NB4 (cell line): ENCODE measurements at regions not wholly inside any gene's neighbourhood (a gene's known extent, or its start where the extent isn't known, plus 50 kb on each side); places are given as distances from the start of the nearest gene placed in this dataset.

Experiments used
- DNase-seq: peaks from one replicate; pipeline ENCODE4 v3.0.0; 2010; ENCODE audit warnings: low read depth
- H3K4me3 ChIP-seq: one replicate; pipeline ENCODE4 v1.5.1; 2011; ENCODE audit warnings: mild to moderate bottlenecking, low read depth, low read length, moderate library complexity
- CTCF ChIP-seq: IDR thresholded peaks from one replicate; pipeline ENCODE4 v1.5.1; 2012; ENCODE audit warnings: low read depth, low read length
- MAX ChIP-seq: IDR thresholded peaks from 2 replicates; pipeline ENCODE4 v1.6.1; 2011; ENCODE audit warnings: low read depth, low read length
- MYC ChIP-seq: IDR thresholded peaks from 2 replicates; pipeline ENCODE4 v1.6.1; 2011; ENCODE audit warnings: low read depth, low read length
- POLR2A ChIP-seq: IDR thresholded peaks from 2 replicates; pipeline ENCODE4 v1.6.1; 2011; ENCODE audit warnings: mild to moderate bottlenecking; ENCODE audit not compliant: insufficient read length; ENCODE audit errors: extremely low read depth

GRCh38 chr15:38992506-38992905, 427.9 kb upstream of the RASGRP1 start:
- no peak for DNase-seq
- H3K4me3 ChIP-seq: no peak overlapping the region
- TF ChIP-seq MYC (no peak), CTCF (no peak), MAX (no peak), POLR2A (no peak)

- H3K4me3 ChIP-seq: no peak overlapping the region
- DNase-seq: no peak
- TF ChIP-seq POLR2A: no peak
- TF ChIP-seq CTCF: no peak
- TF ChIP-seq MAX: no peak
- no peak for TF ChIP-seq MYC
These were observed 428.3 kb upstream of the RASGRP1 start for GRCh38 chr15:38992930-38993329.

- no peak overlapping the region for H3K4me3 ChIP-seq
These were observed 429.7 kb upstream of the RASGRP1 start for GRCh38 chr15:38994310-38994709.

GRCh38 chr15:38996111-38996631, 431.6 kb upstream of the RASGRP1 start:
- no peak overlapping the region for H3K4me3 ChIP-seq
- no peak for DNase-seq
- no peak for TF ChIP-seq MAX
- TF ChIP-seq CTCF: no peak
- TF ChIP-seq POLR2A: no peak
- TF ChIP-seq MYC: no peak

More at GRCh38 chr15:38994310-38994709, 429.7 kb upstream of the RASGRP1 start:
- DNase-seq: no peak
- TF ChIP-seq MAX (no peak), POLR2A (no peak), MYC (no peak), CTCF (no peak)

- TF ChIP-seq POLR2A (no peak), MYC (no peak), MAX (no peak), CTCF (no peak)
- DNase-seq: no peak
- no peak overlapping the region for H3K4me3 ChIP-seq
These were observed 433.2 kb upstream of the RASGRP1 start for GRCh38 chr15:38997841-38998240.
